GM20000 (cell line): ENCODE measurements at regions not wholly inside any gene's neighbourhood (a gene's known extent, or its start where the extent isn't known, plus 50 kb on each side); places are given as distances from the start of the nearest gene placed in this dataset.

Experiments
- DNase-seq: peaks from one replicate; pipeline ENCODE4 v3.0.0; 2012; ENCODE audit warnings: low spot score
- TF ChIP-seq, protein P1 (sequence below): IDR thresholded peaks from 2 replicates; pipeline ENCODE4 v1.5.1; 2012; ENCODE audit warnings: mild to moderate bottlenecking, control low read depth; ENCODE audit errors: extremely low read depth, missing control alignments

GRCh38 chr3:72411843-72412242 is 436.4 kb downstream of the SHQ1 start:
- TF ChIP-seq, protein P1, sequence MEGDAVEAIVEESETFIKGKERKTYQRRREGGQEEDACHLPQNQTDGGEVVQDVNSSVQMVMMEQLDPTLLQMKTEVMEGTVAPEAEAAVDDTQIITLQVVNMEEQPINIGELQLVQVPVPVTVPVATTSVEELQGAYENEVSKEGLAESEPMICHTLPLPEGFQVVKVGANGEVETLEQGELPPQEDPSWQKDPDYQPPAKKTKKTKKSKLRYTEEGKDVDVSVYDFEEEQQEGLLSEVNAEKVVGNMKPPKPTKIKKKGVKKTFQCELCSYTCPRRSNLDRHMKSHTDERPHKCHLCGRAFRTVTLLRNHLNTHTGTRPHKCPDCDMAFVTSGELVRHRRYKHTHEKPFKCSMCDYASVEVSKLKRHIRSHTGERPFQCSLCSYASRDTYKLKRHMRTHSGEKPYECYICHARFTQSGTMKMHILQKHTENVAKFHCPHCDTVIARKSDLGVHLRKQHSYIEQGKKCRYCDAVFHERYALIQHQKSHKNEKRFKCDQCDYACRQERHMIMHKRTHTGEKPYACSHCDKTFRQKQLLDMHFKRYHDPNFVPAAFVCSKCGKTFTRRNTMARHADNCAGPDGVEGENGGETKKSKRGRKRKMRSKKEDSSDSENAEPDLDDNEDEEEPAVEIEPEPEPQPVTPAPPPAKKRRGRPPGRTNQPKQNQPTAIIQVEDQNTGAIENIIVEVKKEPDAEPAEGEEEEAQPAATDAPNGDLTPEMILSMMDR, result no peak
- no peak for DNase-seq

GRCh38 chr3:72411126-72411525 is 437.1 kb downstream of the SHQ1 start:
- no peak for DNase-seq
- TF ChIP-seq, protein P1, result no peak

DNA sequence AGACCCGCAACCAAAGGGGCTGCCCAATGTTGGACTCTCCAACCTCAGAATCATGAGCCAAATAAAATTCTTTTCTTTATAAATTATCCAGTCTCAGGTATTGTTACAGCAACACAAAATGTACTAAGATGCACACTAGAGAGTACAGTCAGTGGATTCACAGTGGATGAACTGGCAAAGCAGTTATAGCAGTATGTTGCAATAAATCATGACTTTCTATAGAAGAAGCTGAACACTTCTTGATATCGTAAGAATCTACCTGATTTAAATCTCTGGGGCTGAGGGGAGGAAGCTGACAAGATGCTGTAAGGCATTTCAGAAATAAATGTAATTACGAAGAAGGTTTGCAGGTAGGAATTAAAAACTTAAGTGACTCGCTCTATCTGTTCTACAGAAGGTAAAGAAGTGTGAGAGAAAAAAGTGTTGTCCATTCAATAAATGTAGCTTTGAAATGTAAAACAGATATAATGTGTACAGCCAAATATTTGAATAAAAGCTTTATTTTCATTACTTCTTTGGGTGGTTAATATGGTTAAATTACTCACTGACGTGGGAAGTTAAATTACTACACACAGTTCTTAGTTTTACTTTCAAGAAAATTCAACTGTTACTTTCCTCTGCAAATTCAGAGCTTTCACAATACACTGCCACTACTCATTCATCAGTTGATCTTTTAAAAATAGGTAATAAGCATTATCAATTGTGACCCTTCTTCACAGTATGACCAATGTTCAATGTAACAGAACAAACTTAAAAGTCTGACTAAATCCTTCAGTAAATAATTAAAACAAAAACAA is 439.1 kb downstream of the SHQ1 start:
- TF ChIP-seq, protein P1, result no peak
- DNase-seq, result no peak

DNA sequence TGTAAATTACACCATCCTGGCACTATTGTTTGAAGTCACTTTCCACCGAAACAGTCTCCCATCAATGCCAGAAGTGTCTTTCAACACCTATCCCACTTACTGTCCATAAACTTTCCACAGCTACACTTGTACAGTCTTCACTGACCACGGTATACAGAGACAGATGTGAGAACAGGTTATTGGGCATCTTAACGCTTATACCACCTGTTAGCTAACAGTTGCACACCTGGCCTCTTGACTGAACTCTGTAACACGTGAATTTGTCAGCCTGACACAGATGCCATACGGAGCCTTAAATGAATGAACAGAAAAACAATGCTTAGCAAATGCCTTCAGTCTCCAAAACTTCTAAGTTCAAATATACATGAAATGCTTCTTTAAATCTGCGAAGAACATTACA is 440.5 kb downstream of the SHQ1 start:
- no peak for DNase-seq
- TF ChIP-seq, protein P1, result no peak

- DNase-seq, result no peak
- TF ChIP-seq, protein P1, result no peak
Measured at GRCh38 chr3:72405943-72406566, 442.2 kb downstream of the SHQ1 start.

DNA sequence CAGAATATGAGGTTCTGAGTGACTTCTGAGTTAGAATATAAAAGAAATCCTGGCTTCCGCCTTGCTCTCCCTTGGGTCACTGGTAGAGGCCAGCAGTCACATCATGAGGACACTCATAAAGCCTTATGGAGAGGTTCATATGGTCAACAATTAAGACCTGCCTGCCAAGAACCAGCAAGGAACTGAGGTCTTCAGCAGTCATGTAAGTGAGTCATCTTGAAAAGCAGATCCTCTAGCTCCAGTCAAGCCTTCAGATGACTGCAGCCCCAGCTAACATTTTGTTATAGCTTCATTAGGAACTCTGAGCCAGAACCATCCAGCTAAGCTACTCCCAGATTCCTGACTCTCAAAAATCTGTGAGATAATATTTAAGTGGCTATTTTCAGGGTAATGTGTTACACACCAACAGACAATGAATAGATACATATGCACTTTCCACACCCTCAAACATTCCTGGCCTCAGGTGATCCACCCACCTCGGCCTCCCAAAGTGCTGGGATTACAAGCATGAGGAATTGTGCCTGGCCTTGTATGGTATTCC is 447.2 kb downstream of the SHQ1 start:
- DNase-seq, result no peak

More for the DNA sequence above, 447.2 kb downstream of the SHQ1 start:
- TF ChIP-seq, protein P1, result no peak
